22Rv1 (cell line): ENCODE measurements at regions not wholly inside any gene's neighbourhood (a gene's known extent, or its start where the extent isn't known, plus 50 kb on each side); places are given as distances from the start of the nearest gene placed in this dataset.

Source experiments
- H3K27ac ChIP-seq: fragments of 450-650 bp; 2 replicates; pipeline ENCODE4 v1.5.1; 2017
- CTCF ChIP-seq: fragments of 450-650 bp; IDR thresholded peaks from 2 replicates; pipeline ENCODE4 v1.5.1; 2017; ENCODE audit warnings: mild to moderate bottlenecking
- ZFX ChIP-seq: fragments of 450-650 bp; IDR thresholded peaks from 2 replicates; pipeline ENCODE4 v1.6.1; 2017; ENCODE audit warnings: antibody characterized with exemption, borderline replicate concordance

- no peak overlapping the region for H3K27ac ChIP-seq
- TF ChIP-seq CTCF (no peak), ZFX (no peak)
Measured at GRCh38 chr12:115813256-115813655, 464.2 kb downstream of the MED13L start.

- no peak for TF ChIP-seq CTCF
- TF ChIP-seq ZFX, result no peak
- no peak overlapping the region for H3K27ac ChIP-seq
Measured at GRCh38 chr12:115811929-115812328, 465.6 kb downstream of the MED13L start.

GRCh38 chr12:115811045-115811444 lies 466.4 kb downstream of the MED13L start:
- TF ChIP-seq ZFX (no peak), CTCF (no peak)
- no peak overlapping the region for H3K27ac ChIP-seq

- H3K27ac ChIP-seq, result no peak overlapping the region
- no peak for TF ChIP-seq CTCF
- no peak for TF ChIP-seq ZFX
Measured at GRCh38 chr12:115810122-115810901, 467.2 kb downstream of the MED13L start.

GRCh38 chr12:115806000-115806399 lies 471.5 kb downstream of the MED13L start:
- no peak overlapping the region for H3K27ac ChIP-seq
- TF ChIP-seq CTCF, result no peak
- no peak for TF ChIP-seq ZFX

GRCh38 chr12:115802767-115803166 lies 474.7 kb downstream of the MED13L start:
- TF ChIP-seq ZFX (no peak), CTCF (no peak)
- H3K27ac ChIP-seq, result no peak overlapping the region

GRCh38 chr12:115801871-115802270 lies 475.6 kb downstream of the MED13L start:
- TF ChIP-seq ZFX (no peak), CTCF (no peak)
- H3K27ac ChIP-seq, result no peak overlapping the region
